ENCODE measurements at regions not wholly inside any gene's neighbourhood (a gene's known extent, or its start where the extent isn't known, plus 50 kb on each side); places are given as distances from the start of the nearest gene placed in this dataset.

GRCh38 chr5:110087829-110088228 is 398.1 kb downstream of the MAN2A1 start (continued):
- no peak for TF ChIP-seq RBBP5 (IDR thresholded peaks at IDR 0.05; ENCODE audit: borderline replicate concordance, low read depth, low read length)
- no peak for TF ChIP-seq TAF1 (IDR thresholded peaks at IDR 0.05; ENCODE audit: low read depth, low read length)
- no peak for TF ChIP-seq CREB1 (IDR thresholded peaks at IDR 0.05)
- TF ChIP-seq BRCA1 (IDR thresholded peaks at IDR 0.05; ENCODE audit: low read depth, low read length) = no peak
- no peak for TF ChIP-seq E2F6 (IDR thresholded peaks at IDR 0.05)
- TF ChIP-seq CTBP2 (IDR thresholded peaks at IDR 0.05; ENCODE audit: borderline replicate concordance, insufficient read depth, insufficient read length, low read length) = no peak
